Progenitor cell of endocrine pancreas (in vitro differentiated cells): ENCODE measurements at regions not wholly inside any gene's neighbourhood (a gene's known extent, or its start where the extent isn't known, plus 50 kb on each side); places are given as distances from the start of the nearest gene placed in this dataset.

ENCODE experiments used
- DNase-seq: peaks from one replicate; pipeline ENCODE4 v3.0.0; 2021; ENCODE audit warnings: low spot score; ENCODE audit not compliant: unreplicated experiment
- H3K27ac Mint-ChIP-seq: 2 replicates; pipeline ENCODE4 v1.8.0; 2021; ENCODE audit warnings: mild to moderate bottlenecking, moderate library complexity, mixed read lengths
- H3K27me3 Mint-ChIP-seq: 2 replicates; pipeline ENCODE4 v1.8.0; 2021; ENCODE audit warnings: mixed read lengths
- H3K36me3 Mint-ChIP-seq: 2 replicates; pipeline ENCODE4 v1.8.0; 2022; ENCODE audit warnings: mixed read lengths; ENCODE audit not compliant: insufficient read depth
- H3K4me1 Mint-ChIP-seq: 2 replicates; pipeline ENCODE4 v1.8.0; 2021; ENCODE audit warnings: low read depth, mixed read lengths
- H3K4me3 Mint-ChIP-seq: 2 replicates; pipeline ENCODE4 v1.8.0; 2021; ENCODE audit warnings: low read depth, mild to moderate bottlenecking, moderate library complexity, mixed read lengths
- H3K9me3 Mint-ChIP-seq: 2 replicates; pipeline ENCODE4 v1.8.0; 2021; ENCODE audit warnings: low read depth, mixed read lengths
- CTCF ChIP-seq: fragments of 200-600 bp; sonication (generic); IDR thresholded peaks from one replicate; pipeline ENCODE4 v1.5.0; 2021; ENCODE audit warnings: antibody characterized with exemption, mild to moderate bottlenecking; ENCODE audit not compliant: unreplicated experiment

- Mint-ChIP-seq H3K36me3 (peaks cover 2% of the 10 kb centered on the region), H3K4me1 (peaks cover 1% of the 10 kb centered on the region), H3K4me3 (no peak overlapping the region), H3K27ac (no peak overlapping the region), H3K9me3 (peaks cover 7% of the 10 kb centered on the region), H3K27me3 (peaks cover 23% of the 10 kb centered on the region)
- no peak for TF ChIP-seq CTCF
- no peak for DNase-seq
Measured at GRCh38 chr3:187465503-187465902, 97.3 kb downstream of the RTP4 start.

DNA sequence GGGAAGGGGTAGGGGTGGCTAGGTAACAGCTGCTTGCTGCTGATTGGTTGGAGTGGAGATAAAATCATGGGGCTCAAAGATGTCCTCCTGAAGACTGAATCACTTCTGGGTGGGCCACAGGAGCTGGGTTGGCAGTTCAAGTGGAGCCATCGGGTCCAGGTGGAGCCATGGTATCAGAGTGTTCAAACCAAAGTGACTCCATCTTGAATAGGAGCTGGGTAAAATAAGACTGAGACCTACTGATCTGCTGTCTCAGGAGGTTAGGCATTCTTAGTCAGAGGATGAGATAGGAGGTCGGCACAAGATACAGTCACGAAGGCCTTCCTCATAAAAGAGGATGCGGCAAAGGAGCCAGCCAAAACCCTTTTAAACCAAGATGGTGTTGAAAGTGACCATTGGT is 96.5 kb downstream of the RTP4 start:
- Mint-ChIP-seq H3K36me3 (no peaks in the 10 kb centered on the region), H3K9me3 (no peaks in the 10 kb centered on the region), H3K4me1 (peaks cover 1% of the 10 kb centered on the region), H3K27me3 (peaks cover 17% of the 10 kb centered on the region), H3K27ac (no peak overlapping the region), H3K4me3 (no peak overlapping the region)
- no peak for TF ChIP-seq CTCF
- no peak for DNase-seq

DNA sequence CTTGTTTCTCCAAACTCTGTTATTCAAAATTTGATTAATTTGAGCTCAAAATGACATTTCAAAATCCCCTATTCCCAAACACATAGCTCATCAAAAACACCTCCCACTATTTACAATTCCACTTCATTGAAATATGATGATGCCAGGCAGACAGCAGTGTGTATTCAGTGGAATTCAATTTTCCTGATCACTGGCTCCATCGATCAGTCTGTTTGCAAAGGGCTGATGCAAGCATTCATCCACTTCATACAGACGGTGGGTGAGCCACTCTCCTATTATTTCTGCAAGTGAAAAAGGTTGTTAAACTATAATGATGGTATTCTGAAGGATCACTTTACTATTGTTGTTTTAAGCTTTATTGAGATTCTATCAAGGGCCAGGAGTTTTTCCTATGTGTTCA is 90.7 kb downstream of the RTP4 start:
- no peak overlapping the region for H3K4me3 Mint-ChIP-seq

DNA sequence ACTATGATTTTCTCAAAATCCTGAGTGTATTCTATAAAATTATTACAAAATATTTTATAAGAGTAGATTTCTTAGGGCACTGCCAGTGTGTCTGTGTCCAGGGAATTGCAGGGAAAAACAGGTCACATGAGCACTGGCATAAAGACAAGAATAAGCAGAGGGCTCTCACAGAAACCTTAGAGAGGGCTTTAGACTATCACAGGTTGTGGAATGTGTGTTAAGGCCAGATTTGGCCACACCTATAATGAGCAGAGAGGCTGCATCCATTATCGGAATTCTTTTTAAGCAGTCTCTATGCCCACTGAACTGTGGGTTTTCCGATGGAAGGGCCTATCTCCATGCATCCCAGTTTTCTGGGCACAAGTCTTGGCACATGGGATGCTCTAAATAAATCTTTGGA is 90.2 kb downstream of the RTP4 start:
- H3K27ac Mint-ChIP-seq, result no peak overlapping the region
- TF ChIP-seq CTCF, result no peak
- no peaks in the 10 kb centered on the region for H3K36me3 Mint-ChIP-seq
- no peak for DNase-seq
- H3K4me1 Mint-ChIP-seq, result peaks cover 3% of the 10 kb centered on the region
- H3K9me3 Mint-ChIP-seq, result no peaks in the 10 kb centered on the region
- H3K27me3 Mint-ChIP-seq, result peaks cover 17% of the 10 kb centered on the region
- H3K4me3 Mint-ChIP-seq, result no peak overlapping the region

More for the DNA sequence above, 90.7 kb downstream of the RTP4 start:
- DNase-seq, result no peak
- Mint-ChIP-seq H3K9me3 (no peaks in the 10 kb centered on the region), H3K27ac (no peak overlapping the region), H3K36me3 (no peaks in the 10 kb centered on the region), H3K27me3 (peaks cover 21% of the 10 kb centered on the region), H3K4me1 (peaks cover 3% of the 10 kb centered on the region)
- no peak for TF ChIP-seq CTCF

- no peak overlapping the region for H3K27ac Mint-ChIP-seq
- H3K4me1 Mint-ChIP-seq, result peaks cover 3% of the 10 kb centered on the region
- H3K36me3 Mint-ChIP-seq, result no peaks in the 10 kb centered on the region
- TF ChIP-seq CTCF, result no peak
- no peak overlapping the region for H3K4me3 Mint-ChIP-seq
- peaks cover 14% of the 10 kb centered on the region for H3K27me3 Mint-ChIP-seq
- DNase-seq, result no peak
- H3K9me3 Mint-ChIP-seq, result peaks cover 8% of the 10 kb centered on the region
Measured at GRCh38 chr3:187456250-187456649, 88.1 kb downstream of the RTP4 start.
